ENCODE measurements at regions not wholly inside any gene's neighbourhood (a gene's known extent, or its start where the extent isn't known, plus 50 kb on each side); places are given as distances from the start of the nearest gene placed in this dataset.

DNA sequence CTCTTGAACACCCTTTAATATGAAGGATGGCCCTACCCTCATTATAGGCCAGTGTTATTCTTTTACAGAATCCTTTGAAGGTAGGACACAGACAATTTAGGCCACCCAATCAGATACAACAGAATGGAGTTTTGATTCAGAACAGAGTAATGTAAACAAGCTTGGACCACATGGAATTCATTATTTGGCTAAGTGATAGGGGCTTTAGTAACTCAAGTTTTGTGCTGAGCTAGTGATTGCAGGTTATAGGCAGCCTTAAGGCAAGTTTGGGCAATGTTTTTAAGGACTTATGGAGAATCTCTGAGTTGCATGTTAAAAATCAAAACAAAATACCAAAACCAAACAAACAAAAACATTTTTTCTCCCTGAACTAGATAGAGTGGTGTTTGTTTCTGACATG lies 312.1 kb upstream of the ROBO1 start:
- TF ChIP-seq, protein P1, sequence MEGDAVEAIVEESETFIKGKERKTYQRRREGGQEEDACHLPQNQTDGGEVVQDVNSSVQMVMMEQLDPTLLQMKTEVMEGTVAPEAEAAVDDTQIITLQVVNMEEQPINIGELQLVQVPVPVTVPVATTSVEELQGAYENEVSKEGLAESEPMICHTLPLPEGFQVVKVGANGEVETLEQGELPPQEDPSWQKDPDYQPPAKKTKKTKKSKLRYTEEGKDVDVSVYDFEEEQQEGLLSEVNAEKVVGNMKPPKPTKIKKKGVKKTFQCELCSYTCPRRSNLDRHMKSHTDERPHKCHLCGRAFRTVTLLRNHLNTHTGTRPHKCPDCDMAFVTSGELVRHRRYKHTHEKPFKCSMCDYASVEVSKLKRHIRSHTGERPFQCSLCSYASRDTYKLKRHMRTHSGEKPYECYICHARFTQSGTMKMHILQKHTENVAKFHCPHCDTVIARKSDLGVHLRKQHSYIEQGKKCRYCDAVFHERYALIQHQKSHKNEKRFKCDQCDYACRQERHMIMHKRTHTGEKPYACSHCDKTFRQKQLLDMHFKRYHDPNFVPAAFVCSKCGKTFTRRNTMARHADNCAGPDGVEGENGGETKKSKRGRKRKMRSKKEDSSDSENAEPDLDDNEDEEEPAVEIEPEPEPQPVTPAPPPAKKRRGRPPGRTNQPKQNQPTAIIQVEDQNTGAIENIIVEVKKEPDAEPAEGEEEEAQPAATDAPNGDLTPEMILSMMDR (IDR thresholded peaks at IDR 0.05) = no peak
- TF ChIP-seq POLR2AphosphoS5 (IDR thresholded peaks at IDR 0.05) = no peak
